Esophagus squamous epithelium (tissue), 5 donors: ENCODE measurements at regions not wholly inside any gene's neighbourhood (a gene's known extent, or its start where the extent isn't known, plus 50 kb on each side); places are given as distances from the start of the nearest gene placed in this dataset.

Source experiments
- DNase-seq: peaks from one replicate; lab custom pipeline; 2025; lab: John Stamatoyannopoulos, UW
- H3K27ac ChIP-seq, 4 donors: fragments of 200-600 bp; sonication (generic); one replicate each; pipeline ENCODE4 v1.5.1; 2016 to 2019; ENCODE audit warnings: mild to moderate bottlenecking in 1 of 4
- H3K27me3 ChIP-seq, 4 donors: fragments of 200-600 bp; sonication (generic); 1 replicate in 3 of 4; 2 replicates in 1 of 4; pipeline versions ENCODE4 v1.5.1 to v1.6.0; 2017 to 2021; ENCODE audit warnings: antibody characterized with exemption in 1 of 4
- H3K36me3 ChIP-seq, 3 donors: fragments of 200-600 bp; sonication (generic); one replicate each; pipeline ENCODE4 v1.5.1; 2016 to 2019
- H3K4me1 ChIP-seq, 3 donors: fragments of 200-600 bp; sonication (generic); one replicate each; pipeline ENCODE4 v1.5.1; 2017 to 2019
- H3K4me3 ChIP-seq, 4 donors: fragments of 200-600 bp; sonication (generic); 1 replicate in 3 of 4; 2 replicates in 1 of 4; pipeline ENCODE4 v1.5.1; 2016 to 2019; ENCODE audit warnings: mild to moderate bottlenecking in 2 of 4, moderate library complexity in 1 of 4
- H3K9me3 ChIP-seq, 3 donors: fragments of 200-600 bp; sonication (generic); one replicate each; pipeline ENCODE4 v1.5.1; 2016 to 2019
- CTCF ChIP-seq, 6 experiments: fragments of 450-650 bp in 4 of 6; fragments of 200-600 bp in 2 of 6; sonication (generic) in 2 of 6; IDR thresholded peaks; one replicate each; pipeline ENCODE4 v1.5.1; 2016 to 2019; ENCODE audit warnings: antibody characterized with exemption in 6 of 6, mild to moderate bottlenecking in 4 of 6, moderate library complexity in 4 of 6
- POLR2A ChIP-seq, 4 donors: fragments of 450-650 bp; IDR thresholded peaks; one replicate each; pipeline ENCODE4 v1.6.1; 2017; ENCODE audit warnings: antibody characterized with exemption in 4 of 4, mild to moderate bottlenecking in 4 of 4, moderate library complexity in 3 of 4
- whole genome bisulfite sequencing, 2 donors: methylation state at CpG; one replicate each; pipeline ENCODE4 v1.1.5; 2018; 5-methylcytosine and 5-hydroxymethylcytosine counted together
- intact Hi-C: fragments of 100-400 bp; cut with DNase I; formaldehyde crosslinking; loops from one replicate; pipeline ENCODE4 v1.15.0; 2022
- donor health status: DM: yes; HTN: yes; CAD: no.

DNA sequence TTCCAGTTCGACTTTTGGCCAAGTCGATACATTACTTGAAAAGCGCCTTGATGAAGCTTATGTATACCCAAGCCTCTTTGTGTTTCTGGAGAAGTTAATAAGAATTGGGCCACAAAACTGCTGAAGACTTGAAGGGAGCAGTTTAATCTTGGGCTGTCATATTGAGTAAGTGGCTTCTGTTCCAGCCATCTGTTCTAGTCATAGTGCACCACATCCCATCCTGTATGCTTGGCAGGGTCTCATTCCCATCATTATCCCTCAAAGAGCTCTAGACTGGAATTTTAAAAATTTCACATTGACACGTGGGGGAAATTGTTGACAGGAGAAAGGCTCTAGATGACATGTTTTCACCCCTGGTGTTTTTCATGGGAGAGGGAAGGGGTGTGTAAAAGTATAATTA, 196.6 kb upstream of the PLPP4 start:
- no peak for TF ChIP-seq CTCF (IDR thresholded peaks at IDR 0.05)
- TF ChIP-seq POLR2A (IDR thresholded peaks at IDR 0.05), result no peak
- H3K4me1 ChIP-seq, result no peaks in the 10 kb centered on the region
- intact Hi-C loops, result no loop called here
- DNase-seq, result no peak
- no peak overlapping the region for H3K4me3 ChIP-seq
- no peaks in the 10 kb centered on the region for H3K9me3 ChIP-seq
- H3K27me3 ChIP-seq, result no peaks in the 10 kb centered on the region
- WGBS, 2 donors, result 76 to 83% methylated on average over 4 of the region's 4 CpGs
- H3K36me3 ChIP-seq, result no peaks in the 10 kb centered on the region
- no peak overlapping the region for H3K27ac ChIP-seq

- no peaks in the 10 kb centered on the region for H3K9me3 ChIP-seq
- no peaks in the 10 kb centered on the region for H3K36me3 ChIP-seq
- no peak overlapping the region for H3K27ac ChIP-seq
- intact Hi-C loops, result no loop called here
- 73 to 83% methylated on average over 1 of the region's 1 CpG for WGBS, 2 donors
- DNase-seq, result no peak
- TF ChIP-seq POLR2A (IDR thresholded peaks at IDR 0.05) (no peak), CTCF (IDR thresholded peaks at IDR 0.05) (no peak)
- H3K27me3 ChIP-seq, result no peaks in the 10 kb centered on the region
- H3K4me3 ChIP-seq, result no peak overlapping the region
- no peaks in the 10 kb centered on the region for H3K4me1 ChIP-seq
Observed at GRCh38 chr10:120262857-120263547, 194.0 kb upstream of the PLPP4 start.

DNA sequence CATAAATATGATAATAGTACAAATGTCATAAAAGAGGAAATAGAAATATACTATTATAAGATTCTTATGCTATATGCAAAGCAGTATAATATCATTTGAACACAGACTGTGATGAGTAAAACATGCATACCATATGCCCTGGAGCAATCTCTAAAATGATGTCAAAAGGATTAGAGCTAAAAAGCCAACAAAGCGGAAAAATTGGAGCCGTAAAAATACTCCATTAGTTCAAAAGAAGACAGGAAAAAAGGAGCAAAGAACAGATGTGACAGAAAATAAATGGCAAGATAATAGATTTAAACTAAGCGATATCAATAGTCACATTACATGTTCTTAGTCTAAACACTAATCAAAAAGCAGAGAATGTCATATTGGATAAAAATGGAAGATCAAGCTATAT, 191.0 kb upstream of the PLPP4 start:
- TF ChIP-seq CTCF (IDR thresholded peaks at IDR 0.05) (no peak), POLR2A (IDR thresholded peaks at IDR 0.05) (no peak)
- Histone ChIP-seq H3K9me3 (no peaks in the 10 kb centered on the region), H3K27ac (no peak overlapping the region), H3K27me3 (no peaks in the 10 kb centered on the region), H3K4me3 (no peak overlapping the region), H3K36me3 (no peaks in the 10 kb centered on the region), H3K4me1 (no peaks in the 10 kb centered on the region)
- DNase-seq, result no peak
- 41 to 64% methylated on average over 3 of the region's 3 CpGs for WGBS, 2 donors
- intact Hi-C loops, result no loop called here

DNA sequence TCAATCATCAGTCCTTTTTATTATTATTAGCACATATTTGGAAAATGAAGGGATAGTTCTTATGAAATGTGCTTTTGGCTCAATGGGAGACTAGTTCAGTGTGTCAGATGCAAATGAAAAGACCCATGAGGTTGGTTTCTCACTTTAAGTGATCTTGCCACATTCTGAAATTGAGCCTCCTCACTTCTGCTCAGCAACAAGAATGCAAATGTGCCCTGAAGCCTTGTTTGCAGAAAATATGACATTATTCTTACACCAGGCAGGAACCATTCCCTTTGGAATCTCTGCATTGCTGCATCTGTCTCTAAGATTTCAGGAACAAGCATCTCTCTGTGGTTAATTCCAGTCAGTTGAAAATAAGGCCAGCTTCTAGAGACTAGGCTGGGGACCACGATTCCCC, 186.1 kb upstream of the PLPP4 start:
- Histone ChIP-seq H3K9me3 (no peaks in the 10 kb centered on the region), H3K4me3 (no peak overlapping the region), H3K36me3 (no peaks in the 10 kb centered on the region), H3K27ac (no peak overlapping the region), H3K4me1 (no peaks in the 10 kb centered on the region), H3K27me3 (no peaks in the 10 kb centered on the region)
- no peak for DNase-seq
- intact Hi-C loops, result no loop called here
- WGBS, 2 donors, result 33 to 50% methylated on average over 1 of the region's 1 CpG
- TF ChIP-seq POLR2A (IDR thresholded peaks at IDR 0.05) (no peak), CTCF (IDR thresholded peaks at IDR 0.05) (no peak)

- TF ChIP-seq POLR2A (IDR thresholded peaks at IDR 0.05) (no peak), CTCF (IDR thresholded peaks at IDR 0.05) (no peak)
- Histone ChIP-seq H3K27me3 (no peaks in the 10 kb centered on the region), H3K9me3 (no peaks in the 10 kb centered on the region), H3K27ac (no peak overlapping the region), H3K4me3 (no peak overlapping the region), H3K36me3 (no peaks in the 10 kb centered on the region), H3K4me1 (no peaks in the 10 kb centered on the region)
- DNase-seq, result no peak
- intact Hi-C loops, result no loop called here
Observed at GRCh38 chr10:120271696-120272095, 185.3 kb upstream of the PLPP4 start.
